Bronchial epithelial cell (primary cell): ENCODE measurements at regions not wholly inside any gene's neighbourhood (a gene's known extent, or its start where the extent isn't known, plus 50 kb on each side); places are given as distances from the start of the nearest gene placed in this dataset.

Experiments used
- DNase-seq: peaks from one replicate; pipeline ENCODE4 v3.0.0-alpha.2; 2010; ENCODE audit warnings: low read depth
- FAIRE-seq: peaks from 2 replicates; lab custom pipeline; 2011; peaks lifted over from hg19 to GRCh38; lab: Jason Lieb, UNC
- H3K27me3 ChIP-seq: 2 replicates; pipeline ENCODE4 v1.5.1; 2011; ENCODE audit warnings: low read length; ENCODE audit not compliant: control insufficient read depth, insufficient read depth
- H3K36me3 ChIP-seq: 2 replicates; pipeline ENCODE4 v1.5.1; 2011; ENCODE audit warnings: low read length; ENCODE audit not compliant: control insufficient read depth, insufficient read depth
- H3K4me3 ChIP-seq: 2 replicates; pipeline ENCODE4 v1.5.1; 2011; ENCODE audit warnings: mild to moderate bottlenecking, low read depth, low read length, control low read depth
- CTCF ChIP-seq: IDR thresholded peaks from 2 replicates; pipeline ENCODE4 v1.5.1; 2011; ENCODE audit warnings: mild to moderate bottlenecking, moderate library complexity, low read length, control low read depth, inconsistent platforms; ENCODE audit not compliant: insufficient read depth, severe bottlenecking

GRCh38 chr5:125261505-125262250, 515.2 kb upstream of the ZNF608 start:
- Histone ChIP-seq H3K4me3 (no peak overlapping the region), H3K36me3 (no peaks in the 10 kb centered on the region), H3K27me3 (no peaks in the 10 kb centered on the region)
- no peak for TF ChIP-seq CTCF
- no peak for FAIRE-seq
- no peak for DNase-seq

- Histone ChIP-seq H3K4me3 (no peak overlapping the region), H3K27me3 (no peaks in the 10 kb centered on the region), H3K36me3 (no peaks in the 10 kb centered on the region)
- no peak for TF ChIP-seq CTCF
- DNase-seq (peak; percentile 58), FAIRE-seq (no peak)
These were observed 516.3 kb upstream of the ZNF608 start for GRCh38 chr5:125262782-125263181.

- no peak overlapping the region for H3K4me3 ChIP-seq
- TF ChIP-seq CTCF: no peak
- no peak for FAIRE-seq
- H3K36me3 ChIP-seq: no peaks in the 10 kb centered on the region
- no peak for DNase-seq
- no peaks in the 10 kb centered on the region for H3K27me3 ChIP-seq
These were observed 516.9 kb upstream of the ZNF608 start for GRCh38 chr5:125263356-125263755.

- Histone ChIP-seq H3K36me3 (no peaks in the 10 kb centered on the region), H3K4me3 (no peak overlapping the region), H3K27me3 (no peaks in the 10 kb centered on the region)
- no peak for FAIRE-seq
- DNase-seq: no peak
- TF ChIP-seq CTCF: no peak
These were observed 519.7 kb upstream of the ZNF608 start for GRCh38 chr5:125266106-125266505.

- FAIRE-seq (peak; percentile 18), DNase-seq (peak; percentile 71)
- Histone ChIP-seq H3K4me3 (no peak overlapping the region), H3K27me3 (no peaks in the 10 kb centered on the region), H3K36me3 (no peaks in the 10 kb centered on the region)
- TF ChIP-seq CTCF: no peak
These were observed 521.3 kb upstream of the ZNF608 start for GRCh38 chr5:125267636-125268248.
